GM19395 (cell line): ENCODE measurements at regions not wholly inside any gene's neighbourhood (a gene's known extent, or its start where the extent isn't known, plus 50 kb on each side); places are given as distances from the start of the nearest gene placed in this dataset.

Experiments
- ATAC-seq: cut with Tn5 transposase; IDR thresholded peaks from one replicate; pipeline ENCODE4 v1.9.1; 2021; ENCODE audit warnings: mild to moderate bottlenecking, moderate library complexity; ENCODE audit not compliant: unreplicated experiment

- no peak for ATAC-seq
These were observed 223.3 kb downstream of the FBXO15 start for GRCh38 chr18:73924307-73924706.

GRCh38 chr18:73923866-73924265, 223.8 kb downstream of the FBXO15 start:
- no peak for ATAC-seq

GRCh38 chr18:73920033-73920432, 227.6 kb downstream of the FBXO15 start:
- no peak for ATAC-seq

- ATAC-seq, result no peak
These were observed 228.8 kb downstream of the FBXO15 start for GRCh38 chr18:73918816-73919215.

- ATAC-seq, result no peak
These were observed 230.6 kb downstream of the FBXO15 start for GRCh38 chr18:73917046-73917445.

- ATAC-seq, result no peak
These were observed 234.1 kb downstream of the FBXO15 start for GRCh38 chr18:73913505-73913904.

- no peak for ATAC-seq
These were observed 239.3 kb downstream of the FBXO15 start for GRCh38 chr18:73908323-73908722.

- ATAC-seq, result no peak
These were observed 246.1 kb downstream of the FBXO15 start for GRCh38 chr18:73901566-73901965.

- no peak for ATAC-seq
These were observed 246.5 kb downstream of the FBXO15 start for GRCh38 chr18:73901151-73901550.

GRCh38 chr18:73900106-73900835, 247.4 kb downstream of the FBXO15 start:
- ATAC-seq, result no peak

- no peak for ATAC-seq
These were observed 250.1 kb downstream of the FBXO15 start for GRCh38 chr18:73897517-73897916.

- ATAC-seq, result no peak
These were observed 250.9 kb downstream of the FBXO15 start for GRCh38 chr18:73896685-73897084.

GRCh38 chr18:73895701-73896100, 251.9 kb downstream of the FBXO15 start:
- ATAC-seq, result no peak

GRCh38 chr18:73893880-73894279, 253.8 kb downstream of the FBXO15 start:
- ATAC-seq, result no peak

GRCh38 chr18:73891572-73892421, 255.8 kb downstream of the FBXO15 start:
- ATAC-seq, result no peak

GRCh38 chr18:73888565-73888964, 259.1 kb downstream of the FBXO15 start:
- no peak for ATAC-seq

GRCh38 chr18:73887801-73888200, 259.8 kb downstream of the FBXO15 start:
- no peak for ATAC-seq

- no peak for ATAC-seq
These were observed 262.8 kb downstream of the FBXO15 start for GRCh38 chr18:73884868-73885267.

GRCh38 chr18:73881396-73881917, 266.2 kb downstream of the FBXO15 start:
- ATAC-seq, result no peak

- ATAC-seq, result no peak
These were observed 267.2 kb downstream of the FBXO15 start for GRCh38 chr18:73880387-73880786.

- ATAC-seq, result no peak
These were observed 267.9 kb downstream of the FBXO15 start for GRCh38 chr18:73879766-73880165.

GRCh38 chr18:73879328-73879727, 268.3 kb downstream of the FBXO15 start:
- ATAC-seq, result no peak
